ENCODE measurements at regions not wholly inside any gene's neighbourhood (a gene's known extent, or its start where the extent isn't known, plus 50 kb on each side); places are given as distances from the start of the nearest gene placed in this dataset.

GRCh38 chr2:200255549-200255948 lies 50.9 kb upstream of the SPATS2L start:
- no peak for DNase-seq (ENCODE audit: low read depth in 1 of 2, low spot score in 1 of 2)
- H3K4me3 ChIP-seq (replicated peaks; ENCODE audit: insufficient read depth, low read length): no peak overlapping the region
- H3K27ac ChIP-seq (replicated peaks): no peak overlapping the region
- no peak for TF ChIP-seq GABPA (IDR thresholded peaks at IDR 0.05; ENCODE audit: low read depth)
- TF ChIP-seq REST (IDR thresholded peaks at IDR 0.05; ENCODE audit: insufficient replicate concordance, low read depth): no peak
- TF ChIP-seq, protein P1, sequence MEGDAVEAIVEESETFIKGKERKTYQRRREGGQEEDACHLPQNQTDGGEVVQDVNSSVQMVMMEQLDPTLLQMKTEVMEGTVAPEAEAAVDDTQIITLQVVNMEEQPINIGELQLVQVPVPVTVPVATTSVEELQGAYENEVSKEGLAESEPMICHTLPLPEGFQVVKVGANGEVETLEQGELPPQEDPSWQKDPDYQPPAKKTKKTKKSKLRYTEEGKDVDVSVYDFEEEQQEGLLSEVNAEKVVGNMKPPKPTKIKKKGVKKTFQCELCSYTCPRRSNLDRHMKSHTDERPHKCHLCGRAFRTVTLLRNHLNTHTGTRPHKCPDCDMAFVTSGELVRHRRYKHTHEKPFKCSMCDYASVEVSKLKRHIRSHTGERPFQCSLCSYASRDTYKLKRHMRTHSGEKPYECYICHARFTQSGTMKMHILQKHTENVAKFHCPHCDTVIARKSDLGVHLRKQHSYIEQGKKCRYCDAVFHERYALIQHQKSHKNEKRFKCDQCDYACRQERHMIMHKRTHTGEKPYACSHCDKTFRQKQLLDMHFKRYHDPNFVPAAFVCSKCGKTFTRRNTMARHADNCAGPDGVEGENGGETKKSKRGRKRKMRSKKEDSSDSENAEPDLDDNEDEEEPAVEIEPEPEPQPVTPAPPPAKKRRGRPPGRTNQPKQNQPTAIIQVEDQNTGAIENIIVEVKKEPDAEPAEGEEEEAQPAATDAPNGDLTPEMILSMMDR (IDR thresholded peaks at IDR 0.05; ENCODE audit: insufficient read depth, low read length): no peak
- TF ChIP-seq POLR2AphosphoS5 (IDR thresholded peaks at IDR 0.05; ENCODE audit: low read depth): no peak
- no peak for TF ChIP-seq SPI1 (IDR thresholded peaks at IDR 0.05; ENCODE audit: borderline replicate concordance, low read depth)
- no peaks in the 10 kb centered on the region for H3K27me3 ChIP-seq (ENCODE audit: insufficient read depth, poor library complexity, severe bottlenecking)

All from HL-60 (cell line).